Mucosa of stomach (tissue), 1 donor: ENCODE measurements at regions not wholly inside any gene's neighbourhood (a gene's known extent, or its start where the extent isn't known, plus 50 kb on each side); places are given as distances from the start of the nearest gene placed in this dataset.

Experiments used
- H3K27me3 ChIP-seq: one replicate; pipeline ENCODE4 v1.7.0; 2013; ENCODE audit warnings: mild to moderate bottlenecking, low read length; ENCODE audit not compliant: control insufficient read depth, insufficient read depth
- H3K36me3 ChIP-seq: one replicate; pipeline ENCODE4 v1.7.0; 2013; ENCODE audit warnings: low read length; ENCODE audit not compliant: control insufficient read depth, insufficient read depth
- H3K4me1 ChIP-seq: one replicate; pipeline ENCODE4 v1.7.0; 2013; ENCODE audit warnings: mild to moderate bottlenecking, low read length; ENCODE audit not compliant: control insufficient read depth, insufficient read depth
- H3K4me3 ChIP-seq: one replicate; pipeline ENCODE4 v1.7.0; 2013; ENCODE audit warnings: low read length
- H3K9ac ChIP-seq: one replicate; pipeline ENCODE4 v1.7.0; 2013; ENCODE audit warnings: mild to moderate bottlenecking, low read length, moderate library complexity
- H3K9me3 ChIP-seq: one replicate; pipeline ENCODE4 v1.7.0; 2013; ENCODE audit warnings: mild to moderate bottlenecking, low read length, moderate library complexity; ENCODE audit not compliant: control insufficient read depth
- donor health status: Pancreatic carcinoma.

- no peaks in the 10 kb centered on the region for H3K9me3 ChIP-seq
- no peak overlapping the region for H3K4me3 ChIP-seq
Measured at GRCh38 chr16:35743101-35743692, 2283.8 kb downstream of the TP53TG3F start.

GRCh38 chr16:35744084-35744483 lies 2284.7 kb downstream of the TP53TG3F start:
- Histone ChIP-seq H3K4me1 (no peaks in the 10 kb centered on the region), H3K9ac (no peak overlapping the region), H3K4me3 (no peak overlapping the region), H3K9me3 (no peaks in the 10 kb centered on the region), H3K36me3 (no peaks in the 10 kb centered on the region), H3K27me3 (no peaks in the 10 kb centered on the region)

More at GRCh38 chr16:35743101-35743692, 2283.8 kb downstream of the TP53TG3F start:
- Histone ChIP-seq H3K9ac (no peak overlapping the region), H3K36me3 (no peaks in the 10 kb centered on the region), H3K4me1 (no peaks in the 10 kb centered on the region), H3K27me3 (no peaks in the 10 kb centered on the region)

GRCh38 chr16:35744726-35745125 lies 2285.3 kb downstream of the TP53TG3F start:
- H3K9me3 ChIP-seq, result no peaks in the 10 kb centered on the region
- H3K36me3 ChIP-seq, result no peaks in the 10 kb centered on the region
- H3K9ac ChIP-seq, result no peak overlapping the region

GRCh38 chr16:35745191-35745590 lies 2285.8 kb downstream of the TP53TG3F start:
- Histone ChIP-seq H3K27me3 (no peaks in the 10 kb centered on the region), H3K4me3 (no peak overlapping the region), H3K9ac (no peak overlapping the region), H3K9me3 (no peaks in the 10 kb centered on the region), H3K36me3 (no peaks in the 10 kb centered on the region), H3K4me1 (no peaks in the 10 kb centered on the region)

More at GRCh38 chr16:35744726-35745125, 2285.3 kb downstream of the TP53TG3F start:
- Histone ChIP-seq H3K4me3 (no peak overlapping the region), H3K4me1 (no peaks in the 10 kb centered on the region), H3K27me3 (no peaks in the 10 kb centered on the region)

- Histone ChIP-seq H3K27me3 (no peaks in the 10 kb centered on the region), H3K4me3 (no peak overlapping the region), H3K9ac (no peak overlapping the region), H3K36me3 (no peaks in the 10 kb centered on the region), H3K4me1 (no peaks in the 10 kb centered on the region), H3K9me3 (no peaks in the 10 kb centered on the region)
Measured at GRCh38 chr16:35745821-35746248, 2286.4 kb downstream of the TP53TG3F start.

GRCh38 chr16:35746281-35746962 lies 2287.0 kb downstream of the TP53TG3F start:
- Histone ChIP-seq H3K4me1 (no peaks in the 10 kb centered on the region), H3K9ac (no peak overlapping the region), H3K9me3 (no peaks in the 10 kb centered on the region), H3K36me3 (no peaks in the 10 kb centered on the region), H3K4me3 (no peak overlapping the region), H3K27me3 (no peaks in the 10 kb centered on the region)

GRCh38 chr16:35746963-35747657 lies 2287.7 kb downstream of the TP53TG3F start:
- Histone ChIP-seq H3K9ac (no peak overlapping the region), H3K36me3 (no peaks in the 10 kb centered on the region), H3K4me3 (no peak overlapping the region), H3K4me1 (no peaks in the 10 kb centered on the region), H3K9me3 (no peaks in the 10 kb centered on the region), H3K27me3 (no peaks in the 10 kb centered on the region)

- H3K4me1 ChIP-seq, result no peaks in the 10 kb centered on the region
Measured at GRCh38 chr16:35747658-35748455, 2288.4 kb downstream of the TP53TG3F start.

GRCh38 chr16:35748621-35749252 lies 2289.3 kb downstream of the TP53TG3F start:
- no peaks in the 10 kb centered on the region for H3K4me1 ChIP-seq
- H3K27me3 ChIP-seq, result no peaks in the 10 kb centered on the region
- no peaks in the 10 kb centered on the region for H3K36me3 ChIP-seq
- no peak overlapping the region for H3K4me3 ChIP-seq
- H3K9ac ChIP-seq, result no peak overlapping the region
- no peaks in the 10 kb centered on the region for H3K9me3 ChIP-seq

More at GRCh38 chr16:35747658-35748455, 2288.4 kb downstream of the TP53TG3F start:
- no peaks in the 10 kb centered on the region for H3K27me3 ChIP-seq
- H3K9ac ChIP-seq, result no peak overlapping the region
- no peaks in the 10 kb centered on the region for H3K36me3 ChIP-seq
- no peaks in the 10 kb centered on the region for H3K9me3 ChIP-seq
- H3K4me3 ChIP-seq, result no peak overlapping the region

GRCh38 chr16:35749253-35750141 lies 2290.1 kb downstream of the TP53TG3F start:
- no peaks in the 10 kb centered on the region for H3K27me3 ChIP-seq
- H3K4me1 ChIP-seq, result no peaks in the 10 kb centered on the region
- H3K4me3 ChIP-seq, result no peak overlapping the region
- H3K36me3 ChIP-seq, result no peaks in the 10 kb centered on the region
- H3K9me3 ChIP-seq, result no peaks in the 10 kb centered on the region
- H3K9ac ChIP-seq, result no peak overlapping the region
